Caco-2 (cell line): ENCODE measurements at regions not wholly inside any gene's neighbourhood (a gene's known extent, or its start where the extent isn't known, plus 50 kb on each side); places are given as distances from the start of the nearest gene placed in this dataset.

ENCODE experiments used
- BruUV-seq: library from RNA; stranded (reverse); fragments of 400-500 nt; replicated peaks from 2 replicates; lab custom pipeline; 2021; lab: Mats Ljungman, UMichigan
- CTCF ChIA-PET: fragments of 300-600 bp; sonication (Branson Sonifier 250); formaldehyde crosslinking; loops from one replicate; lab custom pipeline; 2022; ENCODE audit warnings: antibody characterized with exemption; lab: Charles Lee
- POLR2A ChIA-PET: fragments of 300-600 bp; sonication (Branson Sonifier 250); formaldehyde crosslinking; loops from one replicate; lab custom pipeline; 2022; ENCODE audit warnings: antibody characterized with exemption; lab: Charles Lee
- DNase-seq, 2 experiments: peaks; one replicate each; pipeline versions ENCODE4 v3.0.0 to v3.0.0-alpha.2; 2020 to 2022
- H3K27me3 ChIP-seq: replicated peaks from 2 replicates; pipeline ENCODE4 v1.6.0; 2011; ENCODE audit warnings: low read length; ENCODE audit not compliant: control insufficient read depth, insufficient read depth
- H3K36me3 ChIP-seq: 2 replicates; pipeline ENCODE4 v1.5.1; 2011; ENCODE audit warnings: low read length; ENCODE audit not compliant: control insufficient read depth, insufficient read depth
- H3K4me1 ChIP-seq: fragments of 250-450 bp; sonication (Bioruptor Pico); 2 replicates; pipeline ENCODE4 v1.5.1; 2020; ENCODE audit warnings: mild to moderate bottlenecking
- H3K4me3 ChIP-seq: 2 replicates; pipeline ENCODE4 v1.5.1; 2011; ENCODE audit warnings: low read depth, mild to moderate bottlenecking, control low read depth, low read length
- H3K9me3 ChIP-seq: fragments of 250-450 bp; sonication (Bioruptor Pico); 2 replicates; pipeline ENCODE4 v1.5.1; 2020; ENCODE audit warnings: mild to moderate bottlenecking, moderate library complexity
- H3K27ac Mint-ChIP-seq: one replicate; pipeline ENCODE4 v1.8.0; 2022; ENCODE audit warnings: mixed read lengths; ENCODE audit not compliant: unreplicated experiment
- H3K27me3 Mint-ChIP-seq: one replicate; pipeline ENCODE4 v1.8.0; 2022; ENCODE audit warnings: mixed read lengths; ENCODE audit not compliant: insufficient read depth, unreplicated experiment
- H3K36me3 Mint-ChIP-seq: one replicate; pipeline ENCODE4 v1.8.0; 2022; ENCODE audit warnings: mild to moderate bottlenecking, mixed read lengths; ENCODE audit not compliant: insufficient read depth, unreplicated experiment
- H3K4me1 Mint-ChIP-seq: one replicate; pipeline ENCODE4 v1.8.0; 2022; ENCODE audit warnings: low read depth, mixed read lengths; ENCODE audit not compliant: unreplicated experiment
- H3K4me3 Mint-ChIP-seq: one replicate; pipeline ENCODE4 v1.8.0; 2022; ENCODE audit warnings: mild to moderate bottlenecking, moderate library complexity, mixed read lengths; ENCODE audit not compliant: unreplicated experiment
- H3K9me3 Mint-ChIP-seq: one replicate; pipeline ENCODE4 v1.8.0; 2022; ENCODE audit warnings: mixed read lengths; ENCODE audit not compliant: unreplicated experiment
- CTCF ChIP-seq, 2 experiments: fragments of 200-600 bp in 1 of 2; IDR thresholded peaks; 1 replicate in 1 of 2; 2 replicates in 1 of 2; pipeline versions ENCODE4 v1.5.1 to v1.8.0; 2011 to 2022; ENCODE audit warnings: antibody characterized with exemption in 1 of 2, control low read depth in 1 of 2, inconsistent platforms in 1 of 2, low read depth in 1 of 2, low read length in 1 of 2, mild to moderate bottlenecking in 1 of 2, moderate library complexity in 1 of 2; ENCODE audit not compliant: insufficient read depth in 1 of 2, severe bottlenecking in 1 of 2, unreplicated experiment in 1 of 2
- intact Hi-C: fragments of 100-400 bp; cut with micrococcal nuclease; formaldehyde crosslinking; loops from one replicate; pipeline ENCODE4 v1.10.0; 2022; ENCODE audit not compliant: unreplicated experiment

- intact Hi-C loops, result no loop called here
- H3K4me1 Mint-ChIP-seq, result no peaks in the 10 kb centered on the region
- ChIA-PET POLR2A (no interaction called here), CTCF (no interaction called here)
- Histone ChIP-seq H3K4me3 (no peak overlapping the region), H3K36me3 (no peaks in the 10 kb centered on the region), H3K27me3 (no peaks in the 10 kb centered on the region), H3K9me3 (no peaks in the 10 kb centered on the region), H3K4me1 (no peaks in the 10 kb centered on the region)
- no peak for TF ChIP-seq CTCF (IDR thresholded peaks at IDR 0.05; ENCODE audit: insufficient read depth in 1 of 2, low read depth in 1 of 2, low read length in 1 of 2, severe bottlenecking in 1 of 2, unreplicated experiment in 1 of 2)
- no peaks in the 10 kb centered on the region for H3K36me3 Mint-ChIP-seq
- DNase-seq, result no peak
- H3K27ac Mint-ChIP-seq, result no peak overlapping the region
- H3K9me3 Mint-ChIP-seq, result no peaks in the 10 kb centered on the region
- no TSS peak for BruUV-seq
- H3K4me3 Mint-ChIP-seq, result no peak overlapping the region
- H3K27me3 Mint-ChIP-seq, result peaks cover 10% of the 10 kb centered on the region
Observed at GRCh38 chr22:48450188-48450825, 1377.4 kb downstream of the BRD1 start.

- no peaks in the 10 kb centered on the region for H3K27me3 ChIP-seq
- H3K9me3 ChIP-seq, result no peaks in the 10 kb centered on the region
- H3K36me3 ChIP-seq, result no peaks in the 10 kb centered on the region
- no peak overlapping the region for H3K4me3 Mint-ChIP-seq
- ChIA-PET POLR2A (no interaction called here), CTCF (no interaction called here)
- H3K27me3 Mint-ChIP-seq, result peaks cover 10% of the 10 kb centered on the region
- BruUV-seq, result no TSS peak
- H3K4me1 ChIP-seq, result no peaks in the 10 kb centered on the region
- intact Hi-C loops, result no loop called here
- no peaks in the 10 kb centered on the region for H3K9me3 Mint-ChIP-seq
- DNase-seq, result no peak
- no peak overlapping the region for H3K4me3 ChIP-seq
- H3K27ac Mint-ChIP-seq, result no peak overlapping the region
- TF ChIP-seq CTCF (IDR thresholded peaks at IDR 0.05; ENCODE audit: insufficient read depth in 1 of 2, low read depth in 1 of 2, low read length in 1 of 2, severe bottlenecking in 1 of 2, unreplicated experiment in 1 of 2), result no peak
- no peaks in the 10 kb centered on the region for H3K36me3 Mint-ChIP-seq
- H3K4me1 Mint-ChIP-seq, result no peaks in the 10 kb centered on the region
Observed at GRCh38 chr22:48449466-48450187, 1378.0 kb downstream of the BRD1 start.

- no peaks in the 10 kb centered on the region for H3K36me3 ChIP-seq
- no peaks in the 10 kb centered on the region for H3K9me3 ChIP-seq
- Mint-ChIP-seq H3K36me3 (no peaks in the 10 kb centered on the region), H3K9me3 (no peaks in the 10 kb centered on the region), H3K27me3 (peaks cover 6% of the 10 kb centered on the region), H3K4me1 (no peaks in the 10 kb centered on the region), H3K27ac (no peak overlapping the region), H3K4me3 (no peak overlapping the region)
- H3K4me1 ChIP-seq, result no peaks in the 10 kb centered on the region
- ChIA-PET POLR2A (no interaction called here), CTCF (no interaction called here)
- intact Hi-C loops, result no loop called here
- DNase-seq, result no peak
- no peak for TF ChIP-seq CTCF (IDR thresholded peaks at IDR 0.05; ENCODE audit: insufficient read depth in 1 of 2, low read depth in 1 of 2, low read length in 1 of 2, severe bottlenecking in 1 of 2, unreplicated experiment in 1 of 2)
- no peak overlapping the region for H3K4me3 ChIP-seq
- BruUV-seq, result no TSS peak
- H3K27me3 ChIP-seq, result no peaks in the 10 kb centered on the region
Observed at GRCh38 chr22:48448821-48449220, 1378.9 kb downstream of the BRD1 start.
